ENCODE measurements at regions not wholly inside any gene's neighbourhood (a gene's known extent, or its start where the extent isn't known, plus 50 kb on each side); places are given as distances from the start of the nearest gene placed in this dataset.

DNA sequence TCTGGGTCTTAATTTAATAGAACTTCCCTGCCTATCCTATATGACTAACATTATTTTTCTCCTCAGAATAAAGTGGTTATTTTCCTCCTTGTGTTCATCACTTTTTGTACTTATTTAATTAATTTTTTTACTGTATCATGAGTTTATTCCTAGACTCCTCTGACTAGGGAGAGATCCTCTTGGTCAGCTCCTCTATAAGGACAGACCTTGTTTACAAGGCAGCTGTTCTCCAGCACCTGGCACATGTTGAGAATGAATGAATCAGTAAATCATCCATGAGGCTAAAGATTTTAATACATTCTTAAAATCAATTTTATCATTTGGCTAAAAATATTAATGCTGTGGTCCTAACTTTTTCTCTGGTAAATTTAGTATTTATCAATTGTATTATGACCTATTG lies 139.8 kb downstream of the NUDT12 start:
- TF ChIP-seq, protein P1, sequence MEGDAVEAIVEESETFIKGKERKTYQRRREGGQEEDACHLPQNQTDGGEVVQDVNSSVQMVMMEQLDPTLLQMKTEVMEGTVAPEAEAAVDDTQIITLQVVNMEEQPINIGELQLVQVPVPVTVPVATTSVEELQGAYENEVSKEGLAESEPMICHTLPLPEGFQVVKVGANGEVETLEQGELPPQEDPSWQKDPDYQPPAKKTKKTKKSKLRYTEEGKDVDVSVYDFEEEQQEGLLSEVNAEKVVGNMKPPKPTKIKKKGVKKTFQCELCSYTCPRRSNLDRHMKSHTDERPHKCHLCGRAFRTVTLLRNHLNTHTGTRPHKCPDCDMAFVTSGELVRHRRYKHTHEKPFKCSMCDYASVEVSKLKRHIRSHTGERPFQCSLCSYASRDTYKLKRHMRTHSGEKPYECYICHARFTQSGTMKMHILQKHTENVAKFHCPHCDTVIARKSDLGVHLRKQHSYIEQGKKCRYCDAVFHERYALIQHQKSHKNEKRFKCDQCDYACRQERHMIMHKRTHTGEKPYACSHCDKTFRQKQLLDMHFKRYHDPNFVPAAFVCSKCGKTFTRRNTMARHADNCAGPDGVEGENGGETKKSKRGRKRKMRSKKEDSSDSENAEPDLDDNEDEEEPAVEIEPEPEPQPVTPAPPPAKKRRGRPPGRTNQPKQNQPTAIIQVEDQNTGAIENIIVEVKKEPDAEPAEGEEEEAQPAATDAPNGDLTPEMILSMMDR (IDR thresholded peaks at IDR 0.05; ENCODE audit: control extremely low read depth, extremely low read depth, low read depth, missing control alignments), result no peak
- DNase-seq (ENCODE audit: extremely low spot score), result no peak
- CTCF ChIA-PET, result no interaction called here
- POLR2A ChIA-PET, result no interaction called here

DNA sequence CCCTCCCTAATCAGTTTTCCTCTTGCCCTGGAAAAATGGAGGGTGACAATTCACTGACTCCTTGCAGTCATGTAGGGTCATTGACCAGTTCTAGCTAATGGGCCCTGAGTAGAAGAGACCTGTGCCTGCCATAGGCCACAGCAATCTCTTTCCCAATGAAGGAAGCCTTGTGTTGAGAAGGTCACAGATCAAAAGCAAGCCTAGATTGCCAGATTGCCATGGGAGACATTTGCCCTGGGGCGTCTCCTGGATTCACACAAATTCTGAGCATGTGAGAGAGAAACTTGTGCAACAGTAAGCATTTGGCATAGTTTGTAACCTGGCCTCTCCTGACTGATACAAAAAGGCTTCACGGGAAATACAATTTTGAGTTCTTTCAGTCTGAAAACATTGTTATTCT lies 148.0 kb downstream of the NUDT12 start:
- no peak for DNase-seq (ENCODE audit: extremely low spot score)
- ChIA-PET POLR2A (no interaction called here), CTCF (no interaction called here)
- TF ChIP-seq, protein P1 (IDR thresholded peaks at IDR 0.05; ENCODE audit: control extremely low read depth, extremely low read depth, low read depth, missing control alignments), result no peak

DNA sequence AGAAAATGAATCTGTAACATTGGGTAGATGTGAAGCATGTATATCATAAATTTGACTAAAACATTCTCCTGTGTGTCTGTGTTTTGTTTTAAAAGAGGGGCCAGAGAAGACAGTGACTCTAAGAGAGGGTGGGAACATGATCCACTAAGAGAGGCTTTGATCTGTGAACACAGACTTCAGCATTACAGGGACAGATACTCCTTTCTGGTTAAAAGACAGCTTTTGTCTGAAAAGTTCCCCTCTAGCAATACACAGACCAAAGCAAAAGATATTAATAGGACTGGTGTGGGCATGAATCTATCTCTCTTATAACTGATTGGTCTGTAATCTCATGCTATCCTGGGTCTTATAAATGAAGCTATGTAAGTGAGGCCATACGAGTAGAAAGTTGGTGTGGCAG lies 150.9 kb downstream of the NUDT12 start:
- DNase-seq (ENCODE audit: extremely low spot score), result no peak
- TF ChIP-seq, protein P1 (IDR thresholded peaks at IDR 0.05; ENCODE audit: control extremely low read depth, extremely low read depth, low read depth, missing control alignments), result no peak
- POLR2A ChIA-PET, result no interaction called here
- CTCF ChIA-PET, result interaction anchor here (0.8 kb wide), 1 partner anchor 13 kb away, joined by 3 read pairs; no protein-coding TSS in a partner anchor

DNA sequence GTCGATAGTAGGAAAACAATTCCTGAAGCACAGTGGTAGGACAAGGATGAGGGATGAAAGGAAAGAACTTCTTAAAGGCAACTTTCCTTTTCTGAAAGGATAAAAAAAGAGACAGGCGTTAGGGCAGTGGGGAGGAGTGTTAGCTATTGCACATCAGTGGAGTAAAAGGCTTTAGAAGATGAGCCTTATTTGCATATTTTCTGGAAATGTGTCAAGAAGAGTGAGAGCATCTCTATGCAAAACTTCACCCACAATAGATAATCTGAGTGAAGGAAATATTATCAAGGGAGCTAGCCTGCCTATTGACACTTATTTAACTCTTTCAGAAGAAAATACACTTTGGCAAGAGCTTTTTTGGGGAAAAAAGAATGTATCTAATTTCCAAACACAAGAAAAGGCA lies 151.6 kb downstream of the MACIR start:
- TF ChIP-seq, protein P1 (IDR thresholded peaks at IDR 0.05; ENCODE audit: control extremely low read depth, extremely low read depth, low read depth, missing control alignments), result no peak
- ChIA-PET CTCF (interaction anchor here (0.6 to 1.5 kb wide), 4 partner anchors 11 to 186 kb away, joined by 3 to 5 read pairs (median 4); no protein-coding TSS in a partner anchor), POLR2A (no interaction called here)
- DNase-seq (ENCODE audit: extremely low spot score), result no peak

DNA sequence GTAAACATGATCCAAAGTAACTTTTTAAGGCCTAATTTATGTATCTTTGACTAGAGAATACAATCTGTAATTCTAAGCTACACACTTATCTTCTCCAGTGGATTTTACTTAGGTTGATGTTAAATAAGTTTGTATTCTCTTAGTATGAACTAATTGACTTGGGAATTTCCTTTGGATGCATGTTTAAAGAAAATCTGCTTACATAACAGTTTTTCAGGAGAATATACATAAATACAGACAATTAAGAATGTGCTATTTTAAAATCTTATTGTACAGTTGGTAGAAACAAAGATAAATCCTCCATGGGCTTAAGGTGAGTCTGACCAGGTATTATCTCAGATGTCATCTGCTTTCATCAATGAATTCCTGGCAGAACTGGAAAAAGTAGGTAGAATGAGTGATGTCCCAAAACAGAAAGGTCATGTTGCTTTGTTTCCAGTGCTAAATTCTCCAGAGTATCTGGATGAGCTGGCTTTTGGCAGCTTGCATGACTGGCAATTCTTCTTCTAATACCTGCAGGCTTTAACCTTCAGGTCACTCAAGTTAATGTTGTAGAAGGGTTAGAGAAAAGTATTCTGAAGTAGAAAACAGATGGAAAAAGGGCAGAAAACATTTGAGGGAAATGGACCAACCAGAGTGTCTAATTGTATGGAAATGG lies 150.6 kb downstream of the MACIR start:
- no peak for DNase-seq (ENCODE audit: extremely low spot score)
- POLR2A ChIA-PET, result no interaction called here
- TF ChIP-seq, protein P1 (IDR thresholded peaks at IDR 0.05; ENCODE audit: control extremely low read depth, extremely low read depth, low read depth, missing control alignments), result no peak
- CTCF ChIA-PET, result interaction anchor here (1.5 kb wide), 1 partner anchor 185 kb away, joined by 3 read pairs; no protein-coding TSS in a partner anchor

DNA sequence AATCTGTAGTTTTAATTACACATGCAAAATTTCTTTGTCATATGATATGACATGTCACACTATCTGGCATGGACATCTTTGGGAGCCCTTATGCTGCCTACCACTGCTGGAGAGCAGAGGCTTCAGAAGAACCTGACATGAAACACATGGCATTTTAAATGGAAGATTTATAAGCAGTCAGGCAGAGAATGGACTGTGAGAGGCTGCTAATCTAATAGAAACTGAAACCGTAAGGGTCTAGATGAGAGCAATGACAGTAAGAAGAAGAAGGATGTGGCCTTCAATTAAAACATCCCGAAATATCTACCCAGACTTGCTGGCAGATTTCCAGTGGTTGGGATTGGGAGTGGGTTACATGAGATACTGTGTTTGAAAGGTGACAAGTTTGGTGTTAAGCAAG lies 149.8 kb downstream of the MACIR start:
- TF ChIP-seq, protein P1 (IDR thresholded peaks at IDR 0.05; ENCODE audit: control extremely low read depth, extremely low read depth, low read depth, missing control alignments), result no peak
- DNase-seq (ENCODE audit: extremely low spot score), result no peak
- ChIA-PET POLR2A (no interaction called here), CTCF (interaction anchor here (1.0 kb wide), 1 partner anchor 176 kb away, joined by 3 read pairs; no protein-coding TSS in a partner anchor)
